SK-N-SH treated with all-trans-retinoic acid at 6 μM for 48 hours (cell line): ENCODE measurements at regions not wholly inside any gene's neighbourhood (a gene's known extent, or its start where the extent isn't known, plus 50 kb on each side); places are given as distances from the start of the nearest gene placed in this dataset.

Source experiments
- ATAC-seq: fragments of 200-7000 bp; cut with Tn5 transposase; 3 replicates; pipeline ENCODE4 v1.9.1; 2020; ENCODE audit warnings: mild to moderate bottlenecking, moderate library complexity
- BACH2 ChIP-seq: fragments of 250-450 bp; sonication (Bioruptor Pico); IDR thresholded peaks from 2 replicates; pipeline ENCODE4 v1.9.0; 2021; ENCODE audit warnings: mild to moderate bottlenecking, borderline replicate concordance
- CSDC2 ChIP-seq: fragments of 250-450 bp; sonication (Bioruptor Pico); IDR thresholded peaks from 2 replicates; pipeline ENCODE4 v1.5.0; 2020; ENCODE audit warnings: mild to moderate bottlenecking, moderate library complexity
- ESRRG ChIP-seq: fragments of 250-450 bp; sonication (Bioruptor Pico); IDR thresholded peaks from 2 replicates; pipeline ENCODE4 v1.6.1; 2021; ENCODE audit warnings: mild to moderate bottlenecking
- GLIS3 ChIP-seq: fragments of 250-450 bp; sonication (Bioruptor Pico); IDR thresholded peaks from 2 replicates; pipeline ENCODE4 v1.5.0; 2020; ENCODE audit warnings: mild to moderate bottlenecking, moderate library complexity
- ISL1 ChIP-seq: fragments of 250-450 bp; sonication (Bioruptor Pico); IDR thresholded peaks from 2 replicates; pipeline ENCODE4 v2.1.2; 2022; ENCODE audit warnings: mild to moderate bottlenecking, moderate library complexity
- OSR1 ChIP-seq: fragments of 250-450 bp; sonication (Bioruptor Pico); IDR thresholded peaks from 2 replicates; pipeline ENCODE4 v1.8.0; 2022; ENCODE audit warnings: moderate library complexity, mild to moderate bottlenecking, inconsistent platforms
- PATZ1 ChIP-seq: fragments of 250-450 bp; sonication (Bioruptor Pico); IDR thresholded peaks from 2 replicates; pipeline ENCODE4 v1.8.0; 2020; ENCODE audit warnings: mild to moderate bottlenecking, moderate library complexity, borderline replicate concordance
- PPARA ChIP-seq: fragments of 250-450 bp; sonication (Bioruptor Pico); IDR thresholded peaks from 2 replicates; pipeline ENCODE4 v1.5.0; 2020; ENCODE audit warnings: mild to moderate bottlenecking, borderline replicate concordance
- RARB ChIP-seq: fragments of 250-450 bp; sonication (Bioruptor Pico); IDR thresholded peaks from 2 replicates; pipeline ENCODE4 v1.8.0; 2021; ENCODE audit warnings: mild to moderate bottlenecking, moderate library complexity
- SNAI2 ChIP-seq: fragments of 250-450 bp; sonication (Bioruptor Pico); IDR thresholded peaks from 2 replicates; pipeline ENCODE4 v1.5.0; 2020; ENCODE audit warnings: mild to moderate bottlenecking, moderate library complexity
- TCF4 ChIP-seq: fragments of 250-450 bp; sonication (Bioruptor Pico); IDR thresholded peaks from 2 replicates; pipeline ENCODE4 v1.8.0; 2021; ENCODE audit warnings: mild to moderate bottlenecking, moderate library complexity, borderline replicate concordance
- TOX ChIP-seq: fragments of 250-450 bp; sonication (Bioruptor Pico); IDR thresholded peaks from 2 replicates; pipeline ENCODE4 v1.8.0; 2021; ENCODE audit warnings: mild to moderate bottlenecking, moderate library complexity, borderline replicate concordance
- ZC3H10 ChIP-seq: fragments of 250-450 bp; sonication (Bioruptor Pico); IDR thresholded peaks from 2 replicates; pipeline ENCODE4 v1.5.1; 2021; ENCODE audit warnings: mild to moderate bottlenecking, moderate library complexity
- ZFP3 ChIP-seq: fragments of 250-450 bp; sonication (Bioruptor Pico); IDR thresholded peaks from 2 replicates; pipeline ENCODE4 v1.5.0; 2020; ENCODE audit warnings: mild to moderate bottlenecking, moderate library complexity
- ZFP30 ChIP-seq: fragments of 450-650 bp; formaldehyde crosslinking; IDR thresholded peaks from 2 replicates; pipeline ENCODE4 v1.5.0; 2022; ENCODE audit warnings: mild to moderate bottlenecking, moderate library complexity
- ZNF70 ChIP-seq: fragments of 450-650 bp; formaldehyde crosslinking; IDR thresholded peaks from 2 replicates; pipeline ENCODE4 v1.5.0; 2020; ENCODE audit warnings: mild to moderate bottlenecking, moderate library complexity
- ZNF8 ChIP-seq: fragments of 450-650 bp; formaldehyde crosslinking; IDR thresholded peaks from 2 replicates; pipeline ENCODE4 v1.5.0; 2020; ENCODE audit warnings: mild to moderate bottlenecking, moderate library complexity
- TF ChIP-seq, protein P1 (sequence below): fragments of 250-450 bp; sonication (Bioruptor Pico); IDR thresholded peaks from 2 replicates; pipeline ENCODE4 v1.5.0; 2020; ENCODE audit warnings: mild to moderate bottlenecking, moderate library complexity
- TF ChIP-seq, protein P2 (sequence below): fragments of 250-450 bp; sonication (Bioruptor Pico); IDR thresholded peaks from 2 replicates; pipeline ENCODE4 v1.5.1; 2021; ENCODE audit warnings: mild to moderate bottlenecking, moderate library complexity
- TF ChIP-seq, protein P3 (sequence below): fragments of 250-450 bp; sonication (Bioruptor Pico); IDR thresholded peaks from 2 replicates; pipeline ENCODE4 v1.5.1; 2020; ENCODE audit warnings: low read depth, mild to moderate bottlenecking, moderate library complexity
- TF ChIP-seq, protein P4 (sequence below): fragments of 250-450 bp; sonication (Bioruptor Pico); IDR thresholded peaks from 2 replicates; pipeline ENCODE4 v1.8.0; 2021; ENCODE audit warnings: low read depth, mild to moderate bottlenecking, moderate library complexity, borderline replicate concordance

DNA sequence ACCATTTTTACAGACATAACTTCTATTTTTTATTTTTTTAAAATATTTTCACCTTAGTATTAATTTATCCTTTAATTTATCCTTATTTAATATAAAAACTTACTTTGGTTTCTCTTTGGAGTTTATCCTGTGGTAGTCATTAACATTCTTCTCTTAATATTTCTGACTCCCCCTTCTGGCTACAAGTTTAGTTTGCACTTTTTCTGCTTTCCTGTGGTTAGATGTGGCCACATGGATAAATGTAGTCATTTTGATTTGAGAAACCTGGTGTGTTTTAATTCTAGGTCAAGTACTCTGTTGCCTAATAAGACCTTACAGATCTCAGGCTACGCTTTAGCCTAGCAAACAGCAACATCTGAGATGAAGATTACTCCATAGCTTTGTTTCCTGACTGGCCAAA is 1187.5 kb downstream of the HACE1 start:
- no peak for TF ChIP-seq CSDC2 (CRISPR knock-in tag)
- TF ChIP-seq OSR1 (CRISPR knock-in tag), result no peak
- TF ChIP-seq, protein P1, sequence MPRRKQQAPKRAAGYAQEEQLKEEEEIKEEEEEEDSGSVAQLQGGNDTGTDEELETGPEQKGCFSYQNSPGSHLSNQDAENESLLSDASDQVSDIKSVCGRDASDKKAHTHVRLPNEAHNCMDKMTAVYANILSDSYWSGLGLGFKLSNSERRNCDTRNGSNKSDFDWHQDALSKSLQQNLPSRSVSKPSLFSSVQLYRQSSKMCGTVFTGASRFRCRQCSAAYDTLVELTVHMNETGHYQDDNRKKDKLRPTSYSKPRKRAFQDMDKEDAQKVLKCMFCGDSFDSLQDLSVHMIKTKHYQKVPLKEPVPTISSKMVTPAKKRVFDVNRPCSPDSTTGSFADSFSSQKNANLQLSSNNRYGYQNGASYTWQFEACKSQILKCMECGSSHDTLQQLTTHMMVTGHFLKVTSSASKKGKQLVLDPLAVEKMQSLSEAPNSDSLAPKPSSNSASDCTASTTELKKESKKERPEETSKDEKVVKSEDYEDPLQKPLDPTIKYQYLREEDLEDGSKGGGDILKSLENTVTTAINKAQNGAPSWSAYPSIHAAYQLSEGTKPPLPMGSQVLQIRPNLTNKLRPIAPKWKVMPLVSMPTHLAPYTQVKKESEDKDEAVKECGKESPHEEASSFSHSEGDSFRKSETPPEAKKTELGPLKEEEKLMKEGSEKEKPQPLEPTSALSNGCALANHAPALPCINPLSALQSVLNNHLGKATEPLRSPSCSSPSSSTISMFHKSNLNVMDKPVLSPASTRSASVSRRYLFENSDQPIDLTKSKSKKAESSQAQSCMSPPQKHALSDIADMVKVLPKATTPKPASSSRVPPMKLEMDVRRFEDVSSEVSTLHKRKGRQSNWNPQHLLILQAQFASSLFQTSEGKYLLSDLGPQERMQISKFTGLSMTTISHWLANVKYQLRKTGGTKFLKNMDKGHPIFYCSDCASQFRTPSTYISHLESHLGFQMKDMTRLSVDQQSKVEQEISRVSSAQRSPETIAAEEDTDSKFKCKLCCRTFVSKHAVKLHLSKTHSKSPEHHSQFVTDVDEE (CRISPR knock-in tag), result no peak
- no peak for TF ChIP-seq RARB
- TF ChIP-seq ZFP3 (CRISPR knock-in tag), result no peak
- no peak for TF ChIP-seq TCF4 (CRISPR knock-in tag)
- TF ChIP-seq, protein P2, sequence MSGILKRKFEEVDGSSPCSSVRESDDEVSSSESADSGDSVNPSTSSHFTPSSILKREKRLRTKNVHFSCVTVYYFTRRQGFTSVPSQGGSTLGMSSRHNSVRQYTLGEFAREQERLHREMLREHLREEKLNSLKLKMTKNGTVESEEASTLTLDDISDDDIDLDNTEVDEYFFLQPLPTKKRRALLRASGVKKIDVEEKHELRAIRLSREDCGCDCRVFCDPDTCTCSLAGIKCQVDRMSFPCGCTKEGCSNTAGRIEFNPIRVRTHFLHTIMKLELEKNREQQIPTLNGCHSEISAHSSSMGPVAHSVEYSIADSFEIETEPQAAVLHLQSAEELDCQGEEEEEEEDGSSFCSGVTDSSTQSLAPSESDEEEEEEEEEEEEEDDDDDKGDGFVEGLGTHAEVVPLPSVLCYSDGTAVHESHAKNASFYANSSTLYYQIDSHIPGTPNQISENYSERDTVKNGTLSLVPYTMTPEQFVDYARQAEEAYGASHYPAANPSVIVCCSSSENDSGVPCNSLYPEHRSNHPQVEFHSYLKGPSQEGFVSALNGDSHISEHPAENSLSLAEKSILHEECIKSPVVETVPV (CRISPR knock-in tag), result no peak
- TF ChIP-seq ESRRG, result no peak
- TF ChIP-seq, protein P3, sequence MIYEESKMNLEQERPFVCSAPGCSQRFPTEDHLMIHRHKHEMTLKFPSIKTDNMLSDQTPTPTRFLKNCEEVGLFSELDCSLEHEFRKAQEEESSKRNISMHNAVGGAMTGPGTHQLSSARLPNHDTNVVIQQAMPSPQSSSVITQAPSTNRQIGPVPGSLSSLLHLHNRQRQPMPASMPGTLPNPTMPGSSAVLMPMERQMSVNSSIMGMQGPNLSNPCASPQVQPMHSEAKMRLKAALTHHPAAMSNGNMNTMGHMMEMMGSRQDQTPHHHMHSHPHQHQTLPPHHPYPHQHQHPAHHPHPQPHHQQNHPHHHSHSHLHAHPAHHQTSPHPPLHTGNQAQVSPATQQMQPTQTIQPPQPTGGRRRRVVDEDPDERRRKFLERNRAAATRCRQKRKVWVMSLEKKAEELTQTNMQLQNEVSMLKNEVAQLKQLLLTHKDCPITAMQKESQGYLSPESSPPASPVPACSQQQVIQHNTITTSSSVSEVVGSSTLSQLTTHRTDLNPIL, result no peak
- no peak for TF ChIP-seq ISL1 (CRISPR knock-in tag)
- TF ChIP-seq BACH2, result no peak
- no peak for TF ChIP-seq PATZ1 (CRISPR knock-in tag)
- TF ChIP-seq ZNF70 (CRISPR knock-in tag), result no peak
- no peak for TF ChIP-seq SNAI2
- no peak for TF ChIP-seq TOX
- no peak for TF ChIP-seq GLIS3 (CRISPR knock-in tag)
- TF ChIP-seq ZC3H10 (CRISPR knock-in tag), result no peak
- no peak for ATAC-seq

DNA sequence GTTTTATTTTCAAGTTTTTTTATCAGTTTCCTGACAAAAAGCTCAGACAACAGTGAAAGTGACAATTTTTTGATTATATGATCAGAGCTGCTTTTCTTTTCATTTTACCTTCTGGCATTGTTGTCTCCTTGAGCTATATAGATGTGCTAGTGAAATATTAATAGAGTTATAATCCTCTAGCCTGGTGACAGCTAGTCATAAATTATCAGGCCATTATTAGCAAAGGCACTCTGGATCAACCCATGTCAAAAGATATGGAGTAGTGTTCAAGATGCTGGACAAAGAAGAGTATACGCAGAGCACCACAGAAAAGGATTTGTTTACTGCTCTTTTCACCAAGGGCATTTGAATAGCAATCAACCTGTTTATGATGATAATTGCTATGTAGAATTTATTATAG is 1230.1 kb downstream of the HACE1 start:
- no peak for ATAC-seq
- no peak for TF ChIP-seq ZFP30 (CRISPR knock-in tag)
- TF ChIP-seq RARB, result no peak
- TF ChIP-seq SNAI2, result no peak
- TF ChIP-seq ZNF70 (CRISPR knock-in tag), result no peak
- no peak for TF ChIP-seq ZNF8

DNA sequence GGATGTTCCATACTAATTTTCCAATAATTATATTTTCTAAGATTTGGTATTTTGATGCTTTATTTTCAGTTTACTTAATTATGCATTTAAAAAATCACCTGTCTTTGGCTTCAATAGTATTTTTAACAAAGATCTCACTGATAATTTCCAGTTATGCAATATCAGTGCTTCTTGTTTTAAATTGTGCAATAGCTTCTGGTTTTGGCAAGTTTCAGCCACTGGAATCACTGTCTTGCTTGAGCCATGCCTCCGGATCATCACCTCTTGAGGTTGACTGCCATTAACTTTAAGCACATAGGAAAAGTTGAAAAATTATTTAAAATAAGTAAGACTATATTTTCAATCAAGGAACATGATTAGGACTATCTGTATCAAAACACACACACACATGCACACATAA is 1242.1 kb downstream of the HACE1 start:
- no peak for ATAC-seq
- TF ChIP-seq SNAI2 (no peak), PPARA (no peak)

DNA sequence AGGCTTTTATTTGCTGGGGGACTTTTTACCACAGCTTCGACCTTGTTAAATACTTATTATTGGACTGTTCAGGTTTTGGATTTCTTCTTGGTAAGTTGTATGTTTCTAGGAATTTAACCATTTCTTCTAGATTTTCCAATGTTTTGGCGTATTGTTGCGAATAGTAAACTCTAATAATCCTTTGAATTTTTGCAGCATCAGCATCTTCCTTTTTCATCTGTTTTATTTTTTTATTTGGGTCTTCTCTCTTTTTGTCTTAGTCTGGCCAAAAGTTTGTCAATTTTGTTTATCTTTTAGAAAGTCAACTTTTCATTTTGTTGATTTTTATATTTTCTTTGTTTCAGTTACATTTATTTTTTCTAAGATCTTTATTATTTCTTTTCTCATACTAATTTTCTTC is 1272.0 kb downstream of the HACE1 start:
- ATAC-seq, result no peak
- TF ChIP-seq GLIS3 (CRISPR knock-in tag), result no peak
- TF ChIP-seq CSDC2 (CRISPR knock-in tag), result no peak
- no peak for TF ChIP-seq BACH2
- TF ChIP-seq RARB, result no peak
- TF ChIP-seq, protein P4, sequence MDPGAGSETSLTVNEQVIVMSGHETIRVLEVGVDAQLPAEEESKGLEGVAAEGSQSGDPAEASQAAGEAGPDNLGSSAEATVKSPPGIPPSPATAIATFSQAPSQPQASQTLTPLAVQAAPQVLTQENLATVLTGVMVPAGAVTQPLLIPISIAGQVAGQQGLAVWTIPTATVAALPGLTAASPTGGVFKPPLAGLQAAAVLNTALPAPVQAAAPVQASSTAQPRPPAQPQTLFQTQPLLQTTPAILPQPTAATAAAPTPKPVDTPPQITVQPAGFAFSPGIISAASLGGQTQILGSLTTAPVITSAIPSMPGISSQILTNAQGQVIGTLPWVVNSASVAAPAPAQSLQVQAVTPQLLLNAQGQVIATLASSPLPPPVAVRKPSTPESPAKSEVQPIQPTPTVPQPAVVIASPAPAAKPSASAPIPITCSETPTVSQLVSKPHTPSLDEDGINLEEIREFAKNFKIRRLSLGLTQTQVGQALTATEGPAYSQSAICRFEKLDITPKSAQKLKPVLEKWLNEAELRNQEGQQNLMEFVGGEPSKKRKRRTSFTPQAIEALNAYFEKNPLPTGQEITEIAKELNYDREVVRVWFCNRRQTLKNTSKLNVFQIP (CRISPR knock-in tag), result no peak
- no peak for TF ChIP-seq PATZ1 (CRISPR knock-in tag)
- TF ChIP-seq, all 23 proteins: peak for 0
